ENCODE measurements at regions not wholly inside any gene's neighbourhood (a gene's known extent, or its start where the extent isn't known, plus 50 kb on each side); places are given as distances from the start of the nearest gene placed in this dataset.

- no peak for DNase-seq
Observed at GRCh38 chr13:33373624-33374023, 88.1 kb upstream of the STARD13 start.

GRCh38 chr13:33375421-33375820 is 89.9 kb upstream of the STARD13 start:
- no peak for DNase-seq

DNA sequence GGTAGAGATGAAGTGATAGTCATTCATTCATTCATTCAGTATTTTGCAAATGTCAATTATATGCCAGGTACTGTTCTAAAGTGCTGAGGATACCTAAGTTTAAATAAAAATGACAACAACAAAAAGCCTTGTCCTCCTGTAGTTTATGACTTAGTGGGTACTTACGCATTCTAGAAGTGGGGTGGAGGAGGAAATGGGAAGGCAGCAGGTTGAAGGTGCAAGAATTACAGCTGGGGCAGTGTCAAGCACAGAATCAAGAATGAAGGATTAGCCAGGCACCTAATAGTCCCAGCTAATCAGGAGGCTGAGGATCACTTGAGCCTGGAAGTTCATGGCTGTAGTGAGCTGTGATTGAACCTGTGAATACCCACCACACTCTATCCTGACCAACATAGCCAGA is 90.7 kb upstream of the STARD13 start:
- DNase-seq, result no peak

DNA sequence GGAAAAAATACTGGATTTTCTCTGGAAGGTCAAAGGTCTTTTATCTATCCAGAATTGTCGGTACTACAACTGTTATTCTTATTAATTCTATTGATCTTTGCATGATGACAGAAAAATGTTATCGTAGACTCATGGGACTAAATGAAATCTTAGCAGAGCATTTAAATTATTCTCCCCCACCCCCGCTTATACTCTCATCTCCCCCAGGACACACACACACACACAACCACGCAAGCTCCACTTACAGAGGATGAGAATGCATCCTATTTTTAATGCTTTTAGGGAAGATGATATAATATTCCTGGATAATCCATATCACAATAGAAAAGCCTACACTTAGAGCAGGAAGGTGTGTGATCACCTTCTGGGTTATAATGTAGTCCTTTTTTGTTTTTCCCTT is 91.9 kb upstream of the STARD13 start:
- DNase-seq, result no peak

- no peak for DNase-seq
Observed at GRCh38 chr13:33377825-33378224, 92.3 kb upstream of the STARD13 start.

DNA sequence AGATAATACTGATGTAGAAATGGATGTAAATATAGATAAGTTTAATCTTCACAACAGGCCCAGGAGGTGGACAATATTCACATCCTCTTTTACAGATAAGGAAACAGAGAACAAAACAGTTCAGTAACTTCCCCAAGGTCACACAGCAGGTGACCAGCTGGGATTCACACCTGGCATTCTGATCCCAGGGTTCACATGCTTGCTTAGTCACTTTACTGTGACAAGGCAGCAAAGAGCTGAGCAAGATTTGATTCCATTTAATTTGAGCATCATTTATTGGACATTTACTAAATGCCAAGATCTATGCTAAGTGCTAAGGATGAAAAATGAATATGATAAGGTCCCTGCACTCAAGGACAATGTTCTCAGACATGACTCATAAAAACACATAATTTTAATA is 94.1 kb upstream of the STARD13 start:
- DNase-seq, result no peak

DNA sequence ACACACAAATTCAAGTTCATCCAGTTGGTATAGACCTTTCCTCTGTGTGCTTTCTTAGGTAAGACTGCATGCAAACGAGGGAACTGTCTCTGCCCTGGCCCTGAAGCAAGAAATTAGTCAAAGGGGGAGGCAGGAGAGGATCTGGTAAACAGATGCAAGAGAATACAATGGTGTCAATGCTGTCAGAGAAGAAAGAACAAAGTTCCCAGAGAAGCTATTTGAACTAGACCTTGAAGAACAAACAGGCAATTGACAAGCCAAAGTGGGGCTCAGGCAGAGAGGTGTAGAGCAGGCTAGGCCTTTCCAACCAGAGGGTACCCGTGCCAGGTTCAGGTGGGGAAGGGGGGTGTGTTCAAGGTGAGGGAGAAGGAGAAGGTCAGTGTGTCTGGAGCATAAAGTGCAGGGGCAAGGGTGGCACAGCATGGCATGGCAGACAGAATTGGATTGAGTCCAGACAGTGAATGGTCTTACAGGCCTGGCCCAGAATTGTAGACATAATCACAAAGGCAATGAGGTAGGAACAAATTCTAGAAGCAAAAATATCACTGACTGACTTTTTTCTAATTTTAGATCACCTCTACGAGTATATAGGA is 95.0 kb upstream of the STARD13 start:
- no peak for DNase-seq

DNA sequence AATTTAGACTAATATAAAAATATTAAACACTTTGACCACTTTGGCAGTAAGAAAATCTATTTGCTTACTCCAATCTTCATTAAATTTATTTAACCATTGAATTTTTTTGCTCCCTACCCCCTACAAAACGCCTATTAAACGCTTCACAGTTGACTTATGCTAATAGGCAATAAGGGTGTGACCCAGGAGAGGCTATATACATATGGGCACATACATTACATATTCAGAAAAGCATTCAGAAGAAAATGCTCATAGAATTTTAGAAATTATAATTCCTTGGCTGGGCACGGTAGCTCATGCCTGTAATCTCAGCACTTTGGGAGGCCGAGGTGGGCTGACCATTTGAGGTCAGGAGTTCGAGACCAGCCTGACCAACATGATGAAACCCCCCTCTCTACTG is 95.6 kb upstream of the STARD13 start:
- DNase-seq, result no peak

DNA sequence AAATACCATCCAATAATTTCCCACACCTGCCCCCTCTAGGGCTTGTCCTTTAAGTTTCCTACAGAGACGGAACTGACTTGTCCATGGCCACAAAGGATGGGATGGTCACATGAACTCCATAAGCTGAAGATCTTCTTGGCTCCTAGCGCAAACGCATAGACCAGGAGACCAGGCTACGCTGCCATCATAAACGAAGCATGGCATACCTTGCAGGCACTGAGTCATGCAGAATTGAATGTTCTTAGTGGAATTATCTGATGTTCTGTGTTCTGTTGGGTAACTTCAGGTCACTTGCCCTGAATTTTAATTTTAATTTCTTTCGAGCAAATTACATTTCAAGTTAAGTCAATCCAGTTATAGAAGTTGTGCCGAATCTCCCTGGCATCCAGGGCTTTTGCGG is 96.4 kb upstream of the STARD13 start:
- no peak for DNase-seq

- DNase-seq, result no peak
Observed at GRCh38 chr13:33383724-33384577, 98.4 kb upstream of the STARD13 start.

GRCh38 chr13:33388286-33388998 is 102.9 kb upstream of the STARD13 start:
- DNase-seq, result no peak

- no peak for DNase-seq
Observed at GRCh38 chr13:33392794-33393405, 107.3 kb upstream of the STARD13 start.

- DNase-seq, result no peak
Observed at GRCh38 chr13:33394294-33394932, 108.9 kb upstream of the STARD13 start.

DNA sequence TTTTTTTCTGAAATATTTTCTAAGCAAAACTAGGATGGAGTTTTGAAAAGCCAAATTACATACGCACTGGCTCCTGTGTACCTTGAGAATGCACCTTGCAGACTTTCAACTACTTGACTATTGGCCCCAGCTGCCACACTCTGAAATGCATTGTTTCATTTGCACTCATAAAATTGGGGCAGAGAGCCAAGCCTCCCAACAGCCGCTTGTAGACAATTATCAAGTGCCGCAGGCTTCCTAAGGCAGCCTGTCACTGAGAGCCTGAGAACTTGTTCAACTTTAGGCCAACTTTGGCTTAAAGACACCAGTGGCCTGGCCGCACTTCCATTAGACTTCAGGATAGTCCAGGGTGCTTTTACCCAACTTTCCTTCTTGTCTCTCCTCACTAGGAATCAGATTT is 115.7 kb upstream of the STARD13 start:
- no peak for DNase-seq

DNA sequence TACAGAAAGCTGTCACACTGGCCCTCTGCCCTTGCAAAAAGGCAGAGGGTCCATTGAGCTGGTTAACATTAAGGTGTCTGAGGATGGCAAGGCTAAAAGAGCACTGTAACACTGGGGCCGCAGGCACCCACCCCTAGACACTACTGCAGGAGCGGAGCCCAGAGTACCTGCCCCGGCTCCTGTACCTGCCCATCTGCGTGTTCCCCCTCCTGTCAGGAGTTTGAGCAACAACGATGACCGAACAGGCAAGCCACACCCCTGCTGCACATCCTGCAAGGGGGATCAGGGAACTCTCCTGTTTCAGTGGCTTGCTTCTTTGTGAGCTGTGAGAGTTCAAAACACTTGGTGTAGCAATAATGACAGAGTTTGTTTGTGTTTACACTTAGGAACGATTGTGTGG is 117.4 kb upstream of the STARD13 start:
- DNase-seq, result no peak

GRCh38 chr13:33403807-33404362 is 118.3 kb upstream of the STARD13 start:
- DNase-seq, result no peak

DNA sequence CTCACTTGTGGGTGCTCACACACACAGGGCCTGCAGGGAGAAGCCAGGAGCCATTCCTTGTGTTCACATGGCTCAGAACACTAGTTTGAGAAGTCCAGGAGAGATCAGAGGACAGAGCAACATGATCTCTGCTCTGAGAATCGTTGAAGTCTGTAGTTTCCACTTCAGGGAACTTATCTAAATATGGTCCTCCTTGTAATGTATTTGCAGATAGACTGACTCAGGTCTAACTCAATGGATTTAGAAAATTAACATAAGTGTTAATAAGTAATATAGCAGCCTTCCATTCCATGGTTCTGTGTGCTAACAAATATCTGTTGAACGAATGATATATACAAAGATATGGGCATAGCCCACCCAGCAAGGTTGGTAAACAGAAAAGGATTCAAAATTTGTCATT is 119.8 kb upstream of the STARD13 start:
- no peak for DNase-seq

DNA sequence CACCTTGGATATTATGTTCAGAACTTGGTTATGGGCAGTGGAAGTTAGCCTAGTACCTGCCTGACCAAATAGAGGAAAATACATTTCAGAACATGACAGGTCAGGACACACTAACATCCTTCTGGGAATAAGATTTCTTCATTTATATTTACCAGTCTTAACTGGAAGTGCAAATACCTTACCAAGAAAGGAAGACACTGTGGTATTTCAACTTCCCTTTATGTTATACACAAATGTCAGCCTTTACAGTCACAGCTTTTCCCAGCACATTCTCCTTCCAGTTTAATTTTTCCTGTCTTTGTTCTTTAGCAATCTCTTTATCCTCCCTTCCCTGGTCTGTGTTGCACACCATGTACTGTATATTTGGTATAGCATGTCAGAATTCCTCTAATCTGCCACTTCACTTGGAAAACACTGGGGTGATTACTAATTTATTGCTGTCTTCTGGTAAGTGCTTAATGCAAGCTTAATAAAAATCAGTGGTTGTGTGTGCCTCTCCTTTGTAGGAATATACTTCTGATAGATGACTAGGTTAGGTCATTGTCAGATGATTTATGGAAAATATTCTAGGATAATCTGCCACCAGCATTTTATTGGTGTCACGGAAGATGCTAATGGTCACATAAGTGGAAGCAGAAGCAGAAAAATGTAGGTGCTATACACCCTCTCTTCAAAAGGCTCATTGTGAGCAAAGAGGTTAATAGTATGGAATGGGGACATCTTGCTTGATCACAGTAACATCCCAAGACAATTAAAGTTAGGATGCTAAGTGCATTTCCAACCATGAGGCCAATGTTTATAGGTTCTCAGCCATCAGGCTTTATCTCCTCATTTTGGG is 124.3 kb upstream of the STARD13 start:
- no peak for DNase-seq

GRCh38 chr13:33410619-33411018 is 125.1 kb upstream of the STARD13 start:
- no peak for DNase-seq

DNA sequence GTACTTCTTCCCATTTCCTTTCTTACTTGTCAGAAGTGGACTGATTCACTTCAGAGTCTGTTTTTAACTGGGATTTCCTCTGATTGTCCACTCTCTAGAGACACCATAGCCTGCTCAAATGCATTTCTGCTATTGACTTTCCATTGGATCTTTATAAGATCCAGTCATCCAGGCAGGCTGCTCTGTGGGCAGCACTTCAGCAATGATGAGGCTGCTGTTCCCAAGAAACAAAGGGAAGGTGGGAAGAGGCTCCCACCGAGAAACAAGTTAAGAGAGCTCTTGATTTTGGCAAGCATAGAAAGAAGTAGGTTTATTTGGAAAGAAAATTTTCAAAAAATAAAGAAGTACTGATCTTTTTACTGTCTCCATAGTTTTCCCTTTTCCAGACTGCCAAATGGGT is 125.8 kb upstream of the STARD13 start:
- no peak for DNase-seq

- DNase-seq, result no peak
Observed at GRCh38 chr13:33415822-33416221, 130.3 kb upstream of the STARD13 start.
